HG03457 (cell line): ENCODE measurements at regions not wholly inside any gene's neighbourhood (a gene's known extent, or its start where the extent isn't known, plus 50 kb on each side); places are given as distances from the start of the nearest gene placed in this dataset.
"Not testable (repeated sequence)": the region's sequence is repeated elsewhere in the genome, so short reads cannot be mapped to it uniquely, and the experiment has no call there.

Experiments used
- ATAC-seq: cut with Tn5 transposase; IDR thresholded peaks from one replicate; pipeline ENCODE4 v1.9.1; 2021; ENCODE audit warnings: moderate number of reproducible peaks; ENCODE audit not compliant: unreplicated experiment

DNA sequence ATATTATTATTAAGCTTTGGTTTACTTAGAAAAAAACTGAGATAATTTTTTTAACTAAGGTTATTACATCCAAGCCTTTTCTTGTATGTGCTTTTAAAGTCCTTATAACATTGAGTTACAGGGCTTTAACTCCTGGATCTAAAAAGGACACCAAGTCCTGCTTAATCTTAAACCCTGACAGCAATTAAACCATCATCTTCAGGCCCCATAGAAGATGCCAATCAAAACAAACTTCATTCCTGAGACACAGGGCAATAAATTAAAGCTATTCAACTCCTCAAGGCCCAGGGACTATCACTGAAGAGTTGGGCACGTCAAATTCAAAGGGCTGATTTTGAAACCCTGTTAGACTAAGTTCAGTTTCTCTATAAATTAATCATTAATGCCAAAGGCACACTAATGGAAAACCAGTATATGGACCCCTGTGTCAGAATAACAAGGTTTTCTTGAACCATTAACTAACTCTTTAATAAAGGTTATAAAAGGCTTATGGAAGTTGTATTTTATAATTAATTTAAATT, 1152.6 kb downstream of the NSUN3 start:
- ATAC-seq, result no peak

DNA sequence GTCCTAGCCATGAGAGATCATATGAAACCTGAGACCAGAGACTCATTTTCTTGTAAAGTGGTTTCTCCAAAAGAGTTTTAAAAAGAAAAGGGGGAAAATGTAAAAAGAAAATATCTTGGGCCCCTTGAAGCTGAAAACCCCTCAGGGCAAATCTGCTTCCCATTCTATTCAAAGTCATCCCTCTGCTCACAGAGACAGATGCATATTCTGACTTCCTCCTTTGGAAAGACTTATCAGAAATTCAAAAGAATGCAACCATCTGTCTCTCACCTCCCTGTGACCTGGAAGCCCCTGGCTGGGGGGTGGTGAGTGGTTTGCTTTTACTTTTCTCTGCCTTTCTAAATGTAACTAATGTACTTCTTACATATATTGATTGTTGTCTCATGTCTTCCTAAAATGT, 1154.8 kb downstream of the NSUN3 start:
- ATAC-seq, result no peak

DNA sequence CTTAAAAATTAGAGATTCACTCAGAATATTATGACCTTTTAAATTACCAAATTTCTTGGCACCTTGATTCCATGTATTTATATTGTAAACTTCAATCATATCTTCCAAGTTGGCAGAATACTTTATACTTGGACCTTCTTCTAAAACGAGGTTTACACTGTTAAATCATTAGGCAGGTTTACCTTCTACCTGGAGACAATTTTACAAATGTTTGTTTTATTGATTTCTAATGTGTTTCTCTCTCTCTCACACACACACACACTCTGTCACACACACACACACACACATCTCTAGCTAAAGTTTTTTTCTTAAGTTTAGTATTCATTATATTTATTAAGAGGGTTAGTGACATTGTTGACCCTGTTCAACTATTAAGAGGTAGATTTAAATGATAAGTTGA, 1155.6 kb downstream of the NSUN3 start:
- no peak for ATAC-seq

DNA sequence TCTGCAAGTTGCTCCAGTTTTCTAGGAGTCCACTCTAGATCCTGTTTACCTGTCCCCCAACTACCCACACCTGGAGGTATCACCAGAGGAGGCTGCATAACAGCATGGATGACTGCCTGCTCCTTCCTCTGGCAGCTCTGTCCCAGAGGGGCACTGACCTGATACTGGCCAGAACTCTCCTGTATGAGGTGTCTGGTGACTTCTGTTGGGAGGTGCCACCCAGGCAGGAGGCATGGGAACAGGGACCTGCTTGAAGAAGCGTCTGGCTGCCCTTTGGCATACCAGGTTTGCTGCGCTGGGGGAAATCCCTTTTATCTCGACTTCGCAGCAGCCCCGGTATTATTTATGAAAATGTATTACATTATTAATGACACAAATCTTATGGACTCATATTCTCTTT, 1163.6 kb downstream of the NSUN3 start:
- ATAC-seq, result no peak

DNA sequence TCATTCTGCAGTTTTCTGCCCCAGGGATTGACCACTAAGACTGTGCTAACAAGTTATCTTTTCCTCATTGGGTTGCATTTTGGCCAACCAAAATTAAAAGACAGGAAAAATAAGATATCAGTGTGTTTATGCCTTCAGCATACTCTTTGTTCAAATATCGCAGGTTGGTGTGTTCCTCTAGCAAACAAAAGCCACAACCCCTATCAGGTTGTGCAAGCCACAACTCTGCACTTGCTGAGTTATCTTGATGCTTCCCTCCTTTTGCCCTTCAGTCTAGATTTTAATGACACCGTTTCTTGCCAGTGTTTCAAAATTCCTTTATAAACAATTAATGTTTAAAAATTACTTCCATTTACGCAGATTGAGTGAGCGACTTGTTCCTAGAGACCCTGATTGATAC, 1164.2 kb downstream of the NSUN3 start:
- no peak for ATAC-seq

DNA sequence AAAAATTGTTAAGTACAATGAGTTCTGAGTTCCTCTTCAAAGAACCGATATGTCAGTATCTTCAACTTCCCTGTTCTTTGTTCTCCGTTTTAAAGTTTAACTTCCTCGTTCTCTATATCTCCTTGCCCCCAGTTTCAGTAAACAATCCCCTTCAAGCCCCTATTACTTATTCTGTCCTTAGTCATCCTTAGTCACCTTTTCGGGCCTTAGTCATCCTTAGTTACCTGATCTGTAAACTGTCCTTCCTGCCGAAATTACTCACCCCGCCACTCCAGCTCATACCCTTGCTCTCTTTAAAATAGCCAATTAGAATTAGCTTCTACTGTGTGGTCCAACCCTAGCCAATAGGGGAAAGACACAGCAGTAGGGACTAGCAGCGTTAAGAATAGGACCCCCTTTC, 1165.6 kb downstream of the NSUN3 start:
- no peak for ATAC-seq

DNA sequence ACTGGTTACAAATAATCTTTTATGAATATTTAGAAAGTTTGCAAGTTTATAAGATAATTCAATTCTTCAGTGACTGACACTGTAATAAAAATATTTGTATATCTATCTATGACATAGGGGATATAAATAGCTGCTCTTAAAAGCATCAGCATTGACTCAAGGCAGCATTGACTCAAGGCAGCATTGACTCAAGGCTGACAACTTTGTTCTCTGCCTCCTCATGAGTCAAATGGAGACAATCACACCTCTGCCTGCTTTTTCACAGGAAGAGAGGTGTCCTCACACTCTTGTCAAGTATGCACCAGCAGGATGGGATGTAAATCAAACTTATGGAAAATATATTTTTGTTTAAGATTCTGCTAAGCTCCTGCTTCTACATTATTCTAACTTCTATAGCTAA, 1173.1 kb downstream of the NSUN3 start:
- ATAC-seq, result no peak

DNA sequence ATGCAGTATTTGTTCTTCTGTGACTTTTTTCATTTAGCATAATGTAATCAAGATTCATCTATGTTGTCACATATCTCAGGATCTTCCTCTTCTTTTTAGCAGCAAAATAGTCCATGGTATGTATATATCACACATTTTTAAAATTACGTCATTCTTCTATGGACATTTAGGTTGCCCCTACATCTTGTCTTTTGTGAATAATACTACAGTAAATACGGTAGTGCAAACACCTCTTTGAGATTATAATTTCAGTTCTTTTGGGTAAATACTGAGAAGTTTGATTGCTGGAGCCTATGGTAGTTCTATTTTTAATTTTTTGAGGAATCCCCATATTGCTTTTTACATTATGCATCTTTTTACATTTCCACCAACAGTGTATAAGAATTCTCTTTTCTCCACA, 1174.9 kb downstream of the NSUN3 start:
- ATAC-seq, result no peak

DNA sequence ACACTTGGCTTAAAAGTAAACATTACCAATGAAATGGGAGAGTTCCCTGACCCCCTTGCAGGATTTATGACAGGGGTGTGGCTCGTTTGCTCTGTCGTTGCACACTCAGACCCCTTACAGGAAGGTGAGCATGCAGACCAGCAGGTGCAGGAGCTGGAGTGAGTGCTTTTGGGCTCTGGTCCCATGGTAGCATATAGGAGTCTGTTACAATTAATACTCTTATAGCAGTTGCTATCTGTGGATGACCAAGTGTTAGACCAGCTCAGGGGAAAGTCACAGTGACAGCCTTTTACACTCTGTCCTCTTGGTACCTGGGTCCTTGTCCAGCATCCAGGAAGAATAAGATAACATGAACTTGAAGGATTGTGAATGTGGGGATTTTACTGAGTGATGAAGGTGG, 1177.5 kb downstream of the NSUN3 start:
- no peak for ATAC-seq

DNA sequence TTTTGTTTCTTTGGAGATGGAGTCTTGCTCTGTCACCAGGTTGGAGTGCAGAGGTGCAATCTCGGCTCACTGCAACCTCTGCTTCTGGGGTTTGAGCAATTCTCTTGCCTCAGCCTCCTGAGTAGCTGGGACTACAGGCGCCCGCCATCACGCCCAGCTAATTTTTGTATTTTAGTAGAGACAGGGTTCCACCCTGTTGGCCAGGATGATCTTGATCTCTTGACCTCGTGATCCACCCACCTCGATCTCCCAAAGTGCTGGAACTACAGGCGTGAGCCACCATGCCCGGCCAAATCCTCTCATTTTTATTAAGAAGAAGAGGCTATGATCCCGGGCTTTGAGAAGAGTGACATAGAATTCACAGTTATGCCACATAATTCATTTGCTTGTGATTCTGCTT, 1178.4 kb downstream of the NSUN3 start:
- ATAC-seq, result not testable (repeated sequence)

DNA sequence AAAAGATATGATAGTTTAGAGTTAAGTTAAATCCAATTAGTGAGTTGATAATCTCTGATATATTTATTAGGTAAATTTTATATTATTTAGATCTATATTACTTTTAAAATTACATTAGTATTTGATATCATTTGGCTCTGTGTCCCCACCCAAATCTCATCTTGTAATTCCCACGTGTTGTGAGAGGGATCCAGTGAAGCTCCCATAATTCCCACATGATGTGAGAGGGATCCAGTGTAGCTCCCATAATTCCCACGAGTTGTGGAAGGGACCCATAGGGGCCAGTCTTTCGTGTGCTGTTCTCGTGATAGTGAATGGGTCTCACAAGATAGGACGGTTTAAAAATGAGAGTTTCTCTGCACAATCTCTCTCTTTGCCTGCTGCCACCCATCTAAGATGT, 1183.6 kb downstream of the NSUN3 start:
- no peak for ATAC-seq

DNA sequence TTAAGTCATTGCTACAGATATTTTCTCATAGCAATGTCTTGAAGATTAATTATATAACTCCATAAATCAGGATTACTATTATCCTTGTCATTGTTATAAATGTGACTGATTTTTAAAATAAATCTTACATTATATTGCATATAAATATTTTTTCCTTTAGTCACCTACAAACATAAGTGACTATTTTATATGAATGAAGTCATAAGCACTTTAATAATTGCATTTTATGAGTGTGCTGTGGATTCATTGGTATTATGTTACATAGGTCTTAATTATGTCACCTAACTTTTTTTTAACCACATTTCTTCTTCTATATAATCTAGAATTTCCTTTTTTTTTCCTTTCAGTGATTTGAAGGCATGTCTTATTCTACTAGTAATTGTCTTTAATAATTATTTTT, 1191.2 kb downstream of the NSUN3 start:
- ATAC-seq, result no peak

DNA sequence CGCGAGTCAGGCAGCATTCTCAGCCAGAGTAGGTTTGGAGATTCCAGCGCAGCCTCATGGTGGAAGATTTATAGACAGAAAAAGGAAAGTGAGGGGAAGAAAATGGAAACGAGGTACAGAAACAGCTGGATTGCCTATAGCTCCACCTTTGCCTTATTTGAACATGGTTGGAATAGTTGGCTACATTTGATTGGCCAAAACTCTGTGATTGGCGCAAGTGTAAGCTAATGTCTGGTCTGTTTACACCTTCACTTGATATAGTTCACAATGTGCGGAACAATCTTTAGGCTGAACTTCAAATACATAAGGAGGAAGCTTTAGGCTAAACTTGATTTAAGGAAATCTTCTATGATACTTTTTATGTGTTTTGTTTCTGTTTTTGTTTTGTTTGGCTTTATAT, 1191.9 kb downstream of the NSUN3 start:
- no peak for ATAC-seq

DNA sequence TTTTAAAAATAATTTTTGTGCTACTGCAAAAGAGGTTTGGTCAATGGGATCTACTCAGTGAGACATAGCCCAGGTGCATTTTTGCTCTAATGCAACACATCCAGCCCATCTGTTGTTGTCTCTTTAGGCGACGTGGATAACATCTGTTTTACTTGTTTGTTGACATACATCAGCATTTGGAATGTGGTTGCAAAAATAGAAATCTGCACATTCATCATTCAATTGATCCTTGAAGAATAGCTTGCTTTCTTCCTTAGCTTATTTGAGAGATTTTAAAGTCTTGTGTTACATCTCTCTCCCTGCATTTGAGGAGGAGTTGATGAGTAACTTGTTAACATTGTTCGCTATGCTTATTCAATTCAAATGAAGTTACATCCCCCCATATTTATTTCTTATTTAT, 1202.3 kb downstream of the NSUN3 start:
- ATAC-seq, result no peak

DNA sequence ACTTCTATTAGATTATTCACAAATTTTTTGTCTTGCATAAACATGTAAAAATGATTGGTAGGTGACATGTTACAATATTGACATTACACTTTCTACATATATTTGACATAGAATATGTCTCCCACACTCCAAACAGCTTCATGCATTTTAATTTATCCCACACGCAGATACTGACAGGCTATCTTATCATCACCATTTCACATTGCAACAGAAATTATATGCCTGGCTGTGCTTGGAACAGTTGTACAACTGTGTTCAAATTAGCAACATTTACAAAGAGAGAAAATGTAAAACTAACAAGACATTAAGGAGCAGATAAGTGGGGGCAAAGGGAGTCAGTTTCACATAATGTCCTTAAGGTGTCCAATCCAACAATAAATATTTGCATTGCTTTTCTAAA, 1208.5 kb downstream of the NSUN3 start:
- no peak for ATAC-seq

DNA sequence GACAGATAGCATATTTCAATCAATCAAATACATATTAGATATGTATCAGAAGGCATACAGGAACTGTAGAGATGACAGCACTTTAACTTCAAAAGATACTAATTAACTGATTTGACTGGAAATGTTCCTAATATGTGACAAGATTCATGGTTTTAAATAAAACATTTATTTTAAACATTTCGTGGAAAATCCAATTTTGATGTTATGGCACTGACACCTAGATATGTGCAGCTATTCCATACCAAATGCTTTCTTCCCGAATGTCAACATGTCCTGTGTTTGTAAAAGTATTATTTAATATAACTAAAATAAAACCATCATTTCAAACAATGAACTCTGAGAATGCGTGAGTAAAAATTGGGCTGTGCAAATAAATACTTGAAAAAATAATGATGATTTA, 1209.3 kb downstream of the NSUN3 start:
- ATAC-seq, result no peak

DNA sequence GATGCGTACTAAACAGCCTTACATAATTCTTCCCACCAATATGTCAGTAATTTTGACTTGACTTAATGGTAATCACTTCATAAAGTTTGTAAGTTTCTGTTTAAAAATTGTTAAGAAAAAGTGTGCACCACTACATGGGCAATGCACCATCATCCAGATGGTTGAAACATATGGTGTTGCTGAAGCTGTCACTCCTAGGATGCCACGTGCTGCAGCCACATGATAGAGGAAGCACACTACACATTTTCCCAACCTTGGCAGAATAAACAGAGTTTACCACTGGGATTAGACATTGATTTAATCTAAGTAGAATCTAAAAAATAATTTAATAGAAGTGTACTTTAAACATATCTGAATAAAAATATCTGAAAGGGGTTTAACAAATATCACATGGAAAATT, 1209.9 kb downstream of the NSUN3 start:
- no peak for ATAC-seq

DNA sequence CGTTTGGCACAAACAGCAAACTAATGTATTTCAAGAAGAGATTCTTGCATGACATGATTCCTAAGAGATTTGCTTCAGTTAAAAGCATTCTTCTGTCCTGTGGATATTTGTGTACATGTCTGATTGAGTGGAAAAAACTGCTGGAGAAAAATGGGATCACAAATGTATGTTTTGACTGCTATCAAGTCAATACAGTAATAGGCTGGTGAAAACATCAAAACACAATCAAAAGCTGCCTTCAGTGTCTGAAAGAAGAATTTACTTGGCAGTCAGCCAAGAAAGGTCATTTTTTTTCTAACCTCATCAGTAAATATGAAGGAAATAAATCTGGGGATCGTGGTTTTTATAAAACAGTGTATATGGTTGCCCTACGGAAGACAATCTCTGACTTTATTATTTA, 1214.8 kb downstream of the NSUN3 start:
- ATAC-seq, result no peak

DNA sequence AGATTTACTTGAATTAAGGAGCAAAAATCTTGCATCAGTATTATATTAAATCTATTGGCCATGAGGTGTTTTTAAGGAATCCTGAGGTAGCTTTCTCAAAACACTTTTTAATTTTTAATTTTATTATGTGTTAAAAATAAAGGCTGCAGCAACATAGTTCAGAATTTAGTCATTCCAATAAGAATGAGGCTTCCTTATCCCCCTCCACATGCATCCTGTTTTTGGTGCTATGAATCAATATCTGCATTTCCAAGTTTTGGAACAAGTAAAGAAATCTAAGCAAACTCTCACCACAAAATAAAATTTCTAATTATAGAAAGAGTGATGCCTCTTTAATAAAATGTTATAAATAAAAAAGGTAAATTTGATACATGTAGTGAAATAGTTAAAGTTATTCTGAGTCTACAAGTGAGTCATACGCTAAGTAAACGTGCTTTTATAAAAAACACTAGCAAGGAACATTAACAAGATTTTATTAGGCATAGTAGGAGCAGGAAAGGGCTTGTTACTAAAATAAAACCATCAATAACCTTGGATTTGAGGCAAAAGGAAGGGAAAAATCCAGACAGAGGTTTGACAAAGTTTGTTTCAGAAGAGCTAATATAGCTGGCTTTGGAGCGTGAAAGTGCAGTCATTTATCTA, 1218.0 kb downstream of the NSUN3 start:
- ATAC-seq, result no peak

DNA sequence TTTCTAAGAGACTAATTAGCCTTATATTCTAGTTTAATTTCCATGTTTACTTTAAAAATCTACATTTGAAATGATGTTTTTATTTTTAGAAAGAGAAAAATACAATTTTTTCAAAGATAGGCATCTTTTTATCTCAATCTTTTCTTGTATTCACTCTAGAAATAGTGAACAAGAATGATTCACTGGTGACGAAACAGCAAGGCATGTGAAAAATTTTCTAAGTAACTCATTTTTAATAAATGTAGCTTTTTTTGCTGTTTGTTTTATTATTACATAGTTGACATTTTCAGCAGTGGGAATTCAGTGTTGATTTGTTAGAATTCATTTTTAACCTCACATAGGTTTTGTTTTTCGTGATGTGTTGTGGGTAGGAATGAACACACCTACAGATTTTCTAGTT, 1226.4 kb downstream of the NSUN3 start:
- ATAC-seq, result no peak

DNA sequence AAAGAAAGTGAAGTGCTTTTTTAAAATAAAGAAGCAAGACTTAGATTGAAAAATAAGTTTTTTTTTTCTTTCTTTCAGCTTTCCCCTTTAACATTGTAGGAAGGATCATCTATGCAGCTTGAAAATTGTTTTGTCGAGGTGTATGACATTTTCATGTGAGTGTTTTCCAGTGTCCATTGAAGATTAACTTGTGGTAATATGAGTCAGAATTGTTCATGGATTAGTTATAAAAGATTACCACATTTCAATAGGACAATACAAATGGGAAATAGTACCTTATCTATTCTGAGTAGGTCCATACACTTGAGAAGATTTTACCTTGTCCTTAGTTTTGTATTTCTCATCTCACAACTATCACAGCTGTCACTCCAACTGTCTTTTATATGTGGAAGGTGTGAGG, 1234.7 kb downstream of the NSUN3 start:
- ATAC-seq, result no peak

DNA sequence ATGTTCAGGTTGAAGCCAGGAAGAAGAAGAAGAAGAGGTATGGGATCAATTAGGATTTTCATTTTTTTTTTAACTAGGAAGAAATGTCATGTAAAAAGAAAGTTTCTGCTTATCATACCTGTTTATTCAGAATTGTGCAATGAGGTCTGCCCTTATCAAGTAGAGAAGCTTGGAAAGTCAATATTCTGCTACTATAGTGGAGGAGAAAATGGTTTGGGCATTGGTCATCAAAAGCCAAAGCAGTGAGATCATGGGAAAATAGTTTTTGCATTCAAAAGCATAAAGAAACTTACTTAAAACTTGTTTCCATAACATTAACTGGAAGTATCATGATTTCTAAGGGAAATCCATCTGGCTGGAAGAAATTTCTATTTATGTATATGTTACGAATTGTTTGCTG, 1239.2 kb downstream of the NSUN3 start:
- ATAC-seq, result no peak

DNA sequence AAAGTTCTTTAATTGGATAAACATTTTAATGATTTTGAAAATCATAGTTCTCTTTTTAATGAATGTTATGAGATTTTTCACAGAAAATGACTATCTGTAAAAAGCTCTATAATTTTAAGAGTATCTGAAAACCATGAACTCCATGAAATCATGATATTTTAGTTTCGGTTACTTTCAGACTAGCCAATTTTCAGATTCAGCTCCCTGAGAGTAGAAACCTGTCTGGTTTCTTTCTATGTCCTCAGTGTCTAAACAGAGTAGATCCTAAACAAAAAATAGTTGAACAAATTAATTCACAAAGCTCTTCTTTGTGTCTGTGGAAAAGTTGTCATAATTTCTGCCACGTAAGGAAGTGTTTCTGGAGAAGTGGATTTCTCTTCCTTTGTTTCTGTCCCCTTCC, 1247.7 kb downstream of the NSUN3 start:
- ATAC-seq, result no peak
